HG03280 (cell line): ENCODE measurements at regions not wholly inside any gene's neighbourhood (a gene's known extent, or its start where the extent isn't known, plus 50 kb on each side); places are given as distances from the start of the nearest gene placed in this dataset.

Experiments
- ATAC-seq: cut with Tn5 transposase; IDR thresholded peaks from one replicate; pipeline ENCODE4 v1.9.1; 2021; ENCODE audit warnings: mild to moderate bottlenecking, moderate library complexity; ENCODE audit not compliant: unreplicated experiment

DNA sequence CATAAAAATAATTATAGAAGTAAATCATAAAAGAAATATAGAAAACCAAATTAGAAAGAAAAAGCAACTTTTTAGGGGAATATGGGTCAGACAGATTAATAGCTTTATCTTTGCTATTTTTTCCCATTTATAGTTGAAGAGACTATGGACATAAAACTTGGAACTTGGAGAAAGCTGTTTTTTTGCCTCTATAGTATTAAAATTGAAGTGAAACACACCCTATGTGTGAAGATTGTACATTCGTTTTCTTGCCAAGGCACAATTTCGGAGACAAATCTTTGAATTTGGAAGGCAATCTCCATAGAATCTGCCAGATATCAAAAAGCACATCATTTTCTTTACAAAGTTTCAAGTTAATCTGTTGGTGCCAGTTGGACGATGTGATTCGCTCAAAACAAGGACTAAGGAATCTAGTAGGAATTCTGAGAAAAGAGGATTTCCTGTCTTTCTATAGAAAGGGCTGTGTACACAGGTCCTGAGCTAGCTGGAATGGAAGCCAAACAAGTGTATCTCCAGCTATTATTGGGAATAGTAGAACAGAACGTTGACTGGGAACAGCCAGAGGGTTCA, 156.3 kb downstream of the SLC7A11 start:
- no peak for ATAC-seq

DNA sequence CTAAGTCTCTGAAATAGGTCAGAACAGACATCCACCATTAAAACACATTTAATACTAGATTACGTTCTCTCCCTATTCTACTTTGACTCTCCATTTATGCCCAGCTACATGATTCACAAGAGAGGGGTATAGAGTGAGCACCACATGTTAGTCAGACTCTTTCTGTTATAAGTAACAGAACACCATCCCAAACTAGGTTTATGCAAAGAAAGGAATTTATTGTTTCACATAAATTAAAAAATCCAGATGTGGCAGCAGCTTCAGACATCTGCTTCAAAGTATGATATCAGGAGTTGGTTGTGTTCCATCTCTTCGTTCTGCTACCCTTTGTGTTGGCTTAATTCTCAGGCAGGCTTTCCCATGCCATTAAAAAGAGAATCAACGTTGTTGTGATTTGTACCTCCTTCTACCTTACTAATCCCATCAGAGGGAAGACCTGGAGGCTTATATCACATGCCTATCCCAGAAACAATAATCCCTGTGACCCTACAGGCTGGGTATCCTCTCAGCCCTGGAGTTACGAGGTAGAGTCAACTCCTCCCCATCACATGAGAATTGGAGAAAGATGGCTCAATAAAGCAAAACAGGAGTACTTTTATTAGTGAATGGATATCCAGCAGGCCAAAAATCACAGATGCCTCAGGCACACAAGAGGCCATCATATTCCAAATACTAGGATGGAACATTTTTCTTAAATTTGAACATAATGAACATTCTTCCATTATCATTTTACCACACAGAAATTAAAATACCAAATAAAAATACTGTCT, 163.2 kb downstream of the SLC7A11 start:
- no peak for ATAC-seq

GRCh38 chr4:138078253-138078652, 163.9 kb downstream of the SLC7A11 start:
- no peak for ATAC-seq

- ATAC-seq, result no peak
Measured at GRCh38 chr4:138076561-138076960, 165.6 kb downstream of the SLC7A11 start.

- ATAC-seq, result no peak
Measured at GRCh38 chr4:138070816-138071215, 171.3 kb downstream of the SLC7A11 start.

- ATAC-seq, result peak; percentile 70
Measured at GRCh38 chr4:138063581-138063980, 178.6 kb downstream of the SLC7A11 start.

GRCh38 chr4:138062929-138063328, 179.2 kb downstream of the SLC7A11 start:
- no peak for ATAC-seq

DNA sequence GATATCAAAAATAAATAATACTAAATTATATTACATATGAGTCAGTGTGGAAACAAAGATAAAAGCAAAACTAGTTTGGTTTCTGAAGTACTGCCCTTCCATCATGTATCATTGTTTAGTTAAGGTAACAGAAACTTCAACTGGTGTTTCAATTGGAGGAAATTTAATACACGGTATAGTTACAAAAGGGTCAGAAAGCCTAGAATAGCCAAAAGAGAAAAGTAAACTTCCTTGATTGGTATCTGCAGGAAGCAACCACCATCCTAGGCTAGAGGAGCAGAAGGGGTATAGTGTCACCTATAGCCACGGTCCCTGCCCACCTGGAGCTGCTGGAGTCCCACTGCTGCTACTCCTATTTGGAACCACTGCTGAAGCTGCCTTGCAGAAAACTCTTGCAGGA, 185.6 kb downstream of the SLC7A11 start:
- ATAC-seq, result no peak

GRCh38 chr4:138055890-138056289, 186.3 kb downstream of the SLC7A11 start:
- ATAC-seq, result no peak

DNA sequence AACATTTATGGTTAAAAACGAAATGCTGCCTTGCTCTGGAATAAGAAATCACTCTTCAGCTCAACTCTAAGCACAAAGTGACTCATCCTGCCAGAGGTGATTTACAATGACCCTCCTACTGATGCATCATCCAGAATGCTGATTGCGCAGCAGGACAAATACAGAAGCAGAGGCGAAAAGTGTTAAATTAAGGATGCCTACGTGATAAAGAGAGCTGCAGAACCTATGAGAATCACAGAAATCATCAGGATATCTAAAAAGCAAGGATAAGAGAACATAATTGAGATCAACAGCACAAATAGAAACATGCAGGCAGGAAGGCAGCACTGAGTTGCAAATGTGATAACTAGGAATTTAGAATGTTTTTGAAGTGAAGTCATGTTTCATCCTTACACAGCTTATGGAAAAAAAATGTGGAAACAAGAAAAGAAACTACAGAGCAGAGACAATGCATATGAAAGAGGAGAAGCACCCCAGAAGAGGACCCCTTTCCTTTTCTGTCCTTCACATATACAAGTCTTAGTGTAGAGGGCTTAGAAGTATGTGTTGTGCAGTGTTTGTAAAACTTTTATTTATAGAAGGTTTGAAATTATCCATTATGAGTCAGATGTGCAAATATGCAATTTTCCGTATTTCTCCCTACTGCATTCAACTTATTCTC, 188.4 kb downstream of the SLC7A11 start:
- ATAC-seq, result no peak

- no peak for ATAC-seq
Measured at GRCh38 chr4:138052806-138053632, 189.1 kb downstream of the SLC7A11 start.

DNA sequence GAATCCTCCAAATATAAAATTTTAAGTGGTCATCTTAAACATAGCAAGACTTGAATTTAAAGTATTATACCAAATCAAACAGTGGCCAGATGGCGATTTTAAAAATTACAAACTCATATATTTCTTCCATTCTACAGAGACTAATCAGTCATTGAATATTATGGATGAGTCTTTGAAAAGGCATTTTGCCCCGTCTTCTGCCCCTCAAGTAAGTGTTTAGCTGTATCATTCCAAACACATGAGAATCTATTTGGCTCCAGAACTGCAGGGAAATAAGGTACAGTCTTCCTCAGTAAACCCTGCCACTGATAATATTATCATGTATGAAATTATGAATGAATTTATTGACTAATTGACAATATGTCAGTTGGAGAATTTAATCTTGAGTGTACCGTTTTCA, 191.0 kb downstream of the SLC7A11 start:
- no peak for ATAC-seq

DNA sequence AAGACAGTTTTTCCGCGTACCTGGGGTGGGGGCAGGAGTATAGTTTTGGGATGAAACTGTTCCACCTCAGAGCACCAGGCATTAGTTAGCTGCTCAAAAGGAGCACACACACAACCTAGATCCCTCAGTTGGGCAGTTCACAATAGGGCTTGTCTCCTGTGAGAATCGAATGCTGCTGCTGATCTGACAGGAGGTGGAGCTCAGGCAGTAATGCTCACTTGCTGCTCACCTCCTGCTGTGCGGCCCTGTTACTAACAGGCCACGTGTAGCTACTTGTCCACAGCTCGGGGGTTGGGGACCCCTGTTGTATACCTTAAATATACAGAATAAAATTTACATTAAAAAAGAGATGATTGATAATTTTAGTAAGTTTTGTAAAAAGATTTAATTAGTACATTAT, 191.5 kb downstream of the SLC7A11 start:
- ATAC-seq, result no peak

- ATAC-seq, result no peak
Measured at GRCh38 chr4:138049355-138049754, 192.8 kb downstream of the SLC7A11 start.

GRCh38 chr4:138047290-138047689, 194.9 kb downstream of the SLC7A11 start:
- ATAC-seq, result no peak

- ATAC-seq, result no peak
Measured at GRCh38 chr4:138045036-138045435, 197.1 kb downstream of the SLC7A11 start.

DNA sequence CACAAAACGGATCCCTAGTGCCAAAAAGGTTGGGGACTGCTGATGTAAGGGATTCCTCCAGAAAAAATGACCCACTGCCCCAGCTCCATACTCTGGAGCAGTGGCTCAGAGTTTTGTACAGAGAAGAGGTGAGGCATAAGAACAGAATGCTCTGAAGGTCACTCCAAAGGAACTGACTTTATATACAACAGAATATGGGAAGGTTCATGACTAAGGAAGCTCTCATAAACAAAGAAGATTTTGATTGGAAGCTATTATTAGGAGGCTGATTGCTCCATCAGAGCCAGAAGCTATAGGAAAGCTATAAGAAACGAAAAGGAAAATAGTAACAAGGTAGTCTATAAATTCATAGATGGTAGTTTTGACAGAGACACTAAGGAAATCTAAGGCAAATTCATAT, 203.1 kb downstream of the SLC7A11 start:
- ATAC-seq, result no peak

DNA sequence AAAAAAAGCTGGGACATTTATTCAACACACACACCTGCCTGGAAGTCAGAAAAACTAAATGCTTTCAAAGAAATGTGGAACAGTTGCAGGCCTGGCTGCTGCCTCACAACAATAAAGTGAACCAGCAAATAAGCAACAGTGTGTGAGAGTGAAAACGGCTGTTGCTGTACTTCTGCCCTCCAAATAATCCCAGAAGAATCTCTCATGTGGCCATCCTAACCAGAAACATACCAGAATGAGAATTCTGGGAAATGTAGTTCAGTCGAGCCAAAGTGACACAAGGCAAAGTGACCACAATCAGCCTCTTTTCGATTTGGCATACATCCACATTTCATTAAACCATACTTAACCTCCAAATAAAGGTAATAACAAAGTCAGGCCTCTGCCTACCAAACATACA, 204.5 kb downstream of the SLC7A11 start:
- no peak for ATAC-seq

- peak; percentile 99 for ATAC-seq
Measured at GRCh38 chr4:138035781-138036258, 206.3 kb downstream of the SLC7A11 start.

GRCh38 chr4:138034871-138035270, 207.3 kb downstream of the SLC7A11 start:
- no peak for ATAC-seq

GRCh38 chr4:138032222-138032621, 209.9 kb downstream of the SLC7A11 start:
- ATAC-seq, result no peak
